Cerebellar cortex (tissue), 1 donor: ENCODE measurements at regions not wholly inside any gene's neighbourhood (a gene's known extent, or its start where the extent isn't known, plus 50 kb on each side); places are given as distances from the start of the nearest gene placed in this dataset.

Source experiments
- DNase-seq: peaks from one replicate; pipeline ENCODE4 v3.0.0-alpha.2; 2015; ENCODE audit warnings: low spot score

- DNase-seq: no peak
Observed at GRCh38 chr1:235027076-235027861, 101.4 kb downstream of the TOMM20 start.

GRCh38 chr1:235025422-235025984 lies 103.1 kb downstream of the TOMM20 start:
- no peak for DNase-seq

DNA sequence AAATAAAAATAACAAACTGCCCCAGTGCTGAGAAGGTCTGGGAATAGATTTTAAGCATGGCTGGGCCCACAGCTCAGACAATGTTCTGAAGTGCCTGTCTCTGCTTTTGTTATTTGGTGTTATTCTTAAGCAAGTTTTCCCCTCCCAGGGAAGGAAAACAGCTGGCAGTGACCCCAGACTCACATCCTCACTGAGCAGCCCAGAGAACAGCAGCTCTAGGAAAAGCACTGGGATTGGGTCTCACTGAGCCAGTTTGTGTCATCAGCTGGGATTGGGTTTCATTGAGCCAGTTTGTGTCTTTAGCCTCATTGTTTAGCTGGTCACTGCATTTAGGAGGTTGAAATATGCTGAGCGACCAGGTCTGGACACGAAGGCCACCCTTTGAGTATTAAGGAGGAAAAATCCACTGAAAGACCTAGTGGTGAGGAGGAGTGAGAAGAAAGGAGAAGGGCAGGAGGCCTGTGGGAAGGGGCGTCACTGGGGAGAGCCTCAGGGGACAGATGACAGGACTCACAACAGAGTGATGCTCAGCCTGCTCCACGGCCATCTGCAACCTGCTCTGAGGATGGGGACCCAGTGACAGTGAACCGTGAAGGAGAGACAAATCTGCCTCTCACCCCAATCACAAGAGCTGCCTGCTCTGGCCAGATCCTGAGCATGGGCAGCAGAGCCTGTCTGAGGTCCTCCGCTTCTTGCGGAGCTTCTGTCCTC lies 103.8 kb downstream of the TOMM20 start:
- DNase-seq: no peak

GRCh38 chr1:235023711-235024439 lies 104.8 kb downstream of the TOMM20 start:
- DNase-seq: no peak

- DNase-seq: no peak
Observed at GRCh38 chr1:235022981-235023710, 105.5 kb downstream of the TOMM20 start.

DNA sequence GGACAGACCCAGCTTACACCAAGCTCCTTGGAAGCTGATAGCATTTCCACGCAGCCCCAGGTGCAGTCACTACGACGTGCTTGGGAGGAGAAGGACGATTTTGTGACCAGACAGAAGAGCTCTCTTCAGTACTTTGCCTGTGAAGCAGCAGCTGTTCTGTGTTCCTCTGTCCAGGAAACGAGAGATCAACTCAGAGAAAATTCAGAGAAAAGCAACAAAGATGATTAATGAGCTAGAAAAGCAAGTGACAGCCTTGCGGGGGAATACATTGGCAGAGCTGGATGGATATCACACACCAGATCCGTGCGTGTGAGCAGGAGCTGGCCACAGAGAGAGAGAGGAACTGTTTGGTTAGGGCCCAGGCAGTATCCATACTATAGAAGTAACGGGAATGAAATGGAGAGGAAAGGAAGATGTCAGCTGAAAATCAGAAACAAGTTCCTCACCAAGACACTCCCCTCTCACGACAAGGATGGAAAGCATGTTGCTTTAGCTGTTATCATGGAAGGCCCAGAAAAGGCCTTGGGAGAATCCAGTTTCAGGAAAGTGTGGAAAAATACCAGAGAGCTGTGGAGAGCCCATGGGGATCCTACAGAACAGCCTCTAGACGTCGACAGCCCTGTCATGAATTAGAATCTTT lies 106.2 kb downstream of the TOMM20 start:
- no peak for DNase-seq

DNA sequence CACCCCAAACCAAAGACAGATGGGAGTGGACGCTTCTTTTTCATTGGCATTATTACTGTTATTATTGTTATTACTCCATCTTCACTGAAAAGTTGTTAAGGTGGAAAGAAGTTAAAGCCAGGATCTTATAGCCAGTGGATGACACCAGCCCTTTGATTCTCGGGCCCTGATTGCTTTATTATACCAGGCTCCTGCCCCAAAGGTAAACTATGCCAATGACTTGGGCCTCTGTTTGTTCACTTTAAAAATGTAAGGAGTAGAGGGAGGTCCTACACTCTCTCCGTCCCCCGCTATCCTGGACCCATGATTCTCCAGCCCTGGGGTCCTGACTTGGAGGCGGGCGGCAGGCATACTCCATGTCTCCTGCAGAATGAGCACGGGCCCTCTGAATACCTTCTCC lies 106.8 kb downstream of the TOMM20 start:
- DNase-seq: no peak

DNA sequence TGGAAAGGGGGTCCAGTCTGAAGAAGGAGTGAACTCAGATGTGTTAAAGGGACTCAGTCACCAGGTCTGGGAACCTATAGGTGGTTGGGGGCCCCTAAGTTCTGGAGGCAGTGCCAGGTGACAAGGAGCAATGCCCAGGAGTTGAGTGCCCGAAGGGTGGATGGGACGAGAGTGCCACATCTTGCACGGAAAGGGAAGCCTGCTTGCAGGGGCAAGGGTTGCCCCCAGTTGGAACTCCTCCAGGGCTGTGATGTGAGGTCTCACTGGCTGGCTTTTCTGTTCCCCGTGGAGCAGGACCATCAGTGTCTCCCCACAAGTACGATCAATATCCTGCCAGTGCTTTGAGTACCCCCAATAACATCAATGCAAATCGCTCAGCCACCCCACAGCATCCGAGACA lies 107.3 kb downstream of the TOMM20 start:
- no peak for DNase-seq

DNA sequence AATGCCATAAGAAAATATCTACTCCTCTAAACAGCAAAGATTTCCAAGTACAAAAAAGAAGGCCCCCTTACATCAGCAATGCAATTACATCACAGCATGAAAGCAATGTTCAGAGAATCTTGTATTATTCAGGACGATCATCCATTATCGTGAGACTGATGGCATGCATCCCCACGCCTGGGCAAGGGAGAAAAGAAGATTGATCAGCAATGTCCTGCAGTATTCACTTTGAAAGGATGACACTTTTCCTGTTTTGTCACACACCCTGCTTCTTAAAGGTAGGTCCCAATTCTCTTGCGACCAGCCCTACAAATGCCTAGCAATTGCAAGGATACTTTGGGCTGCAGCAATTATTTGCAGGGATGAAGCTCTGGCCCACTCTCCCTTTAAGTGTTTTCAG lies 108.7 kb downstream of the TOMM20 start:
- DNase-seq: no peak

GRCh38 chr1:235019471-235019870 lies 109.2 kb downstream of the TOMM20 start:
- no peak for DNase-seq

DNA sequence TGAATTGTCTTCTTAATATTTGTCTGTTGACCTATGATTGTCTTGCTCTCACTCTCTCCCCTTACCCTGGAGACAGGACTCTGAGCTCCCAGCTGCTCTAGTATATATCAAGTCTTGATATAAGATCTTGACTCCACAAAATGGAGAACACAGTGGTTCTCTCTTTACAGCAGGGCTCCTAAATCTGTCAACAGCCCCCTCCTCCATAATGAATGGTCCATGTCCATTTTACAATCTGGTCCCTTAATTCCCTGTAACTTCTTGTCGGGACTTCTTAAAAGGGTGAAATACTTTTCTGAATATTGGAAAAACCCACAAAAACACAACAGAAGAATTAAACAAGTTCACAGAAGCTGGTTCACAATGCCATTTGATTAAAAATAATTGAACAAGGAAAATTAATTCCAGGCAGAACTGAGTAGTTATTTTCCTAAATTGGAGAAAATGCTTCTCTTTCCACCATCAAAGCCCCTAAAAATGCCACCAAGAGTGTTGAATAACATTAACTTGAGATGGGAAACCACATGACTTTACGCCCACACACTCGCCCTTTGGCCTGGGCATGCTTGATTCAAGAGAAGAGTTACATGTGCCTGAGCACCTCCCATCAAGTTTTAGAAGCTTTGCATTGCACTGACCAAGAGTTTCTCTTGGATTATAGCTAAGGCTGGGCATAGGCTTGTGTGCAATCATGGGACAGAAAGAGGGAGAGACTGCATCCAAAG lies 109.8 kb downstream of the TOMM20 start:
- no peak for DNase-seq

GRCh38 chr1:235018161-235018560 lies 110.5 kb downstream of the TOMM20 start:
- peak; percentile 35 for DNase-seq

DNA sequence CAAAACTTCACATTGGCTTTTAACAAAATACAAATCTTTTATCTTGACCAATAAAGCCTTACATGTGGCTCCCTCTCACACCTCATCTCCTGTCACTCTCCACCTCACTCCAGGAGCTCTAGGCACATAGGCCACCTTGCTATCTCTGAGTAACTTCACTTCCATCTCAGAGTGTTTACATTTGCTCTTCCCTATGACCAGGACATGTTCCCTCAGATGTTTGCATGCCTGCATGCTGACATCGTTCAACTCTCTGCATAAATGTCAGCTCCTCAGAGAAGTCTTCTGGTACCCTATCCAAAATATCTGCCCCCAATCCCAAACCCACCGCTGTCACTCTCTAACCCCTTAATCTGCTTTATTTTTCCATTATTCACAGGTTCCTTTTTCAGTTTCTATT lies 110.9 kb downstream of the TOMM20 start:
- DNase-seq: no peak

GRCh38 chr1:235017191-235017590 lies 111.4 kb downstream of the TOMM20 start:
- DNase-seq: peak; percentile 70

- DNase-seq: no peak
Observed at GRCh38 chr1:235015291-235015985, 113.2 kb downstream of the TOMM20 start.

- no peak for DNase-seq
Observed at GRCh38 chr1:235014756-235015155, 113.9 kb downstream of the TOMM20 start.

DNA sequence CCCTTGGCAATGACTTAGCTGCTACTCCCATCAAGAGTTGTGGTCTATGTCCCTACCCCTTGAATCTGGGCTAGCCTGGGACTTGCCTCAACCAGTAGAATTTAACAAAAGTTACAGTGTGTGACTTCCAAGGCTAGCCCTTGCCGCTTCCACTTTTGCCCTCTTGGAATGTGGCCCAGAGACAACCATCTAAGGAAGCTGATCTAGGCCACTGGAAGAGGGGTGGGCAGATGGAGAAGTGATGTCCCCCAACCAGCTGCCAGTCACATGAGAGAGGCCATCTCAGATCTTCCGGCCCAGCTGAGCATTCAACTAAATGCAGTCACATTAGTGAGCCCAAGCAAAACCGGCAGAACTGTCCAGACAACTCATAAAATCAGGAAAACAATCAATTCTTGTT lies 115.1 kb downstream of the TOMM20 start:
- DNase-seq: no peak

DNA sequence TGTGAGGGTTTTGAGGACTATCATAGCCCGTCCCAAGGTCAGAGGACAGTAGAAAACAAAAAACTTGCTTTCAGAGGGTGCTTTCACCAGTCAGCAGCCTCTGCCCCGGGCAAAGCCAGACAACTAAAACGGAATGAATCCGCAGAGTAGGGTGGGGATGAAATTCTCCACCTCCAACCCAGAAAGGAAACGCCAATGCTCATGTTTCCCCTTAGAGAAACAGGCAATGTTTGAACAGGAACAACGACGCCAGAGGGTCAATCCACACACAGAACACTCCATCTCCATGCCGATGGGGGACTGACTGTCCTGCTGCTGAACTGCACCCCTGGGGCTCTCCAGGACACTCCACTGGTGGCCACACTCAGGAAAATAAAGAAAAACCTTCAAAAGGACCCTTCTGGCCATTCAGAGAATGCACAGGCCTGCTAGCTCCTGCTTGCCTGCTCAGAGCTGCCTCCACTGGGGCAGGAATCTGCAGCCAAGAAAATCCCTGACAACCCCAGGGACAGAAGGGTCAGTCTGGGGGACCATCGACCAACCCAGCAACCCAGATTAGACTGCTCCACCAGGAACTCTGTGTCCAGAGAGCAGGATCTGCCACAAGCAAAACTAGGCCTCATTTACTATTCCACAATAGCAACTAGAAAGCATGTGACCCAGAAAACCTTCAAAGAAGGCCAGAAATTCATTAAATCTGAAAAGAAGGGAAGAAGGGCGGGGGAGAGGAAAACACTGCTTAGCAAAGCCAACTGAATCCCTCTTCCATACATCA lies 116.0 kb downstream of the TOMM20 start:
- peak; percentile 15 for DNase-seq
